WI38 (cell line): ENCODE measurements at regions not wholly inside any gene's neighbourhood (a gene's known extent, or its start where the extent isn't known, plus 50 kb on each side); places are given as distances from the start of the nearest gene placed in this dataset.
"Not testable (repeated sequence)": the region's sequence is repeated elsewhere in the genome, so short reads cannot be mapped to it uniquely, and the experiment has no call there.

Experiments
- H3K4me3 ChIP-seq: 2 replicates; pipeline ENCODE4 v1.5.1; 2011; ENCODE audit warnings: low read depth, mild to moderate bottlenecking, control low read depth, low read length
- CTCF ChIP-seq: IDR thresholded peaks from 2 replicates; pipeline ENCODE4 v1.5.1; 2012; ENCODE audit warnings: low read depth, mild to moderate bottlenecking, control low read depth, low read length

DNA sequence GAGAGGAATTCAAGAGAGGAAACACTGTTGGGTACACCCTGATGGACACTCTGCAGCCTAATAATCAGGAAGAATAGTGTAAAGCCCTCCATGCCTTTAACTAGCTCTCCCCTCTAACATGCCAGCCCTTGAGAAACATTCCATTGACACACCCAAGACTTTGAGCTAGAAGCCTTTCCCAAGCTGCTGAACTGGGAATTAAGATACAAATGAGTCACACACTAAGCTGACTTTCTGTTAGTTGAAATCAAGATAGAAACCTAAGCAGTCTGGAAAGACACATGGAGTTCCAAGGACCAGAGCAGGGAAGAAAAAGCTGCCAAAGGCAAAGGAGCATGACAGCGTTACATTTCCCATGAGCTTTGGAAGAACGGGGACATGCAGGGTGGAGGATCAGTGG is 380.8 kb downstream of the NPHP4 start:
- no peak overlapping the region for H3K4me3 ChIP-seq
- TF ChIP-seq CTCF, result no peak

GRCh38 chr1:5610432-5610831 is 381.8 kb downstream of the NPHP4 start:
- no peak for TF ChIP-seq CTCF
- no peak overlapping the region for H3K4me3 ChIP-seq

GRCh38 chr1:5603353-5604104 is 388.7 kb downstream of the NPHP4 start:
- no peak for TF ChIP-seq CTCF

GRCh38 chr1:5602718-5603117 is 389.5 kb downstream of the NPHP4 start:
- H3K4me3 ChIP-seq, result not testable (repeated sequence)

More at GRCh38 chr1:5603353-5604104, 388.7 kb downstream of the NPHP4 start:
- no peak overlapping the region for H3K4me3 ChIP-seq

GRCh38 chr1:5601516-5601915 is 390.7 kb downstream of the NPHP4 start:
- no peak overlapping the region for H3K4me3 ChIP-seq
- TF ChIP-seq CTCF, result no peak

GRCh38 chr1:5599541-5599940 is 392.7 kb downstream of the NPHP4 start:
- no peak overlapping the region for H3K4me3 ChIP-seq
- TF ChIP-seq CTCF, result no peak

DNA sequence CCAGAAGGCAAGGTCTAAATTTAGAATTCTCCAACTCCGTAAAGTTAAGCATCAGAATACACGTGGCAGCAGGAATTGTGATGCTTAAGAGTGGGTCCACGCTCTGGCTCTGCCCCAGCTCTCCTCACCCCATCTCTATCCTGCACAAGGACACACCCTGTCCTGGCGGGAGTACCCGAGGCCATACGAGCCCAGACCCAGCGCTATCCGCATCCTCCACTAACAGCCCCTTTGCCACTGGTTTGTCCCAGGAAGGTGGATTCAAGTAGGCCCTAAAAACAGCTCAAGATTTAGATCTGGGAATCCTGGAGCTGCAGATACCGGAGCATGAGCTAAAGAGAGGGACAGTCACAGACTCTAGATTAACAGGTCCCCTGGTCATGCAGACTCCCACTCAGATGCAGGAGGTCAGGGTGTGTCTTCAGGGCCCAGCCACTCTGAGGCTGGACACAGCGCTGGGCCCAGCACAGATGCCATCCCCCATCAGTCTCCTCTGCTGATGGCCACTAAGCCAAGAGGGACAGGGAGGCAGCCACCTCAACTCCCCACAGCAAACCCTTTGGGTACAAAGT is 393.3 kb downstream of the NPHP4 start:
- H3K4me3 ChIP-seq, result no peak overlapping the region
- no peak for TF ChIP-seq CTCF
